H9 (cell line): ENCODE measurements at regions not wholly inside any gene's neighbourhood (a gene's known extent, or its start where the extent isn't known, plus 50 kb on each side); places are given as distances from the start of the nearest gene placed in this dataset.

ENCODE experiments used
- DNase-seq: peaks from one replicate; pipeline ENCODE4 v3.0.0-alpha.2; 2017
- H2AFZ ChIP-seq: one replicate; pipeline ENCODE4 v1.6.1; 2013; ENCODE audit warnings: mild to moderate bottlenecking, low read length, control low read depth, moderate library complexity
- H2AK5ac ChIP-seq: 2 replicates; pipeline ENCODE4 v1.6.1; 2013; ENCODE audit warnings: low read length, control low read depth, mixed read lengths; ENCODE audit not compliant: insufficient read length
- H2BK120ac ChIP-seq: one replicate; pipeline ENCODE4 v1.6.1; 2013; ENCODE audit warnings: low read depth, mild to moderate bottlenecking, low read length, control low read depth, inconsistent platforms; ENCODE audit not compliant: poor library complexity, severe bottlenecking
- H2BK12ac ChIP-seq: 2 replicates; pipeline ENCODE4 v1.6.1; 2013; ENCODE audit warnings: low read length, control low read depth, mixed read lengths, low read depth; ENCODE audit not compliant: insufficient read length
- H2BK15ac ChIP-seq: 2 replicates; pipeline ENCODE4 v1.6.1; 2013; ENCODE audit warnings: low read depth, low read length, control low read depth
- H2BK20ac ChIP-seq: one replicate; pipeline ENCODE4 v1.6.1; 2013; ENCODE audit warnings: low read depth, mild to moderate bottlenecking, low read length, control low read depth, inconsistent platforms; ENCODE audit not compliant: poor library complexity, severe bottlenecking
- H2BK5ac ChIP-seq: 2 replicates; pipeline ENCODE4 v1.6.1; 2013; ENCODE audit warnings: low read length, control low read depth, mixed read lengths; ENCODE audit not compliant: insufficient read length
- H3K14ac ChIP-seq: 2 replicates; pipeline ENCODE4 v1.6.1; 2013; ENCODE audit warnings: low read length, control low read depth; ENCODE audit not compliant: insufficient read depth
- H3K18ac ChIP-seq: 2 replicates; pipeline ENCODE4 v1.6.1; 2013; ENCODE audit warnings: low read depth, mild to moderate bottlenecking, mixed read lengths, low read length, control low read depth; ENCODE audit not compliant: insufficient read length
- H3K23ac ChIP-seq: 2 replicates; pipeline ENCODE4 v1.6.1; 2013; ENCODE audit warnings: low read length, control low read depth, mixed read lengths, low read depth; ENCODE audit not compliant: insufficient read length
- H3K23me2 ChIP-seq: 2 replicates; pipeline ENCODE4 v1.6.1; 2013; ENCODE audit warnings: low read depth, mild to moderate bottlenecking, mixed read lengths, low read length, control low read depth; ENCODE audit not compliant: insufficient read length, poor library complexity, severe bottlenecking
- H3K27ac ChIP-seq: 2 replicates; pipeline ENCODE4 v1.5.1; 2013; ENCODE audit warnings: low read length, control low read depth, mixed read lengths, low read depth; ENCODE audit not compliant: insufficient read length
- H3K27me3 ChIP-seq: 2 replicates; pipeline ENCODE4 v1.6.1; 2013; ENCODE audit warnings: low read length, control low read depth, inconsistent platforms; ENCODE audit not compliant: insufficient read depth
- H3K4ac ChIP-seq: 2 replicates; pipeline ENCODE4 v1.6.1; 2013; ENCODE audit warnings: low read depth, mild to moderate bottlenecking, control low read depth, inconsistent platforms, low read length, moderate library complexity
- H3K4me1 ChIP-seq: 2 replicates; pipeline ENCODE4 v1.6.1; 2013; ENCODE audit warnings: low read length, control low read depth, inconsistent platforms; ENCODE audit not compliant: insufficient read depth
- H3K4me2 ChIP-seq: 2 replicates; pipeline ENCODE4 v1.6.1; 2013; ENCODE audit warnings: low read length, control low read depth, mixed read lengths; ENCODE audit not compliant: insufficient read length, insufficient read depth
- H3K56ac ChIP-seq: 2 replicates; pipeline ENCODE4 v1.6.1; 2013; ENCODE audit warnings: low read depth, mild to moderate bottlenecking, mixed read lengths, low read length, control low read depth; ENCODE audit not compliant: insufficient read length
- H3K79me1 ChIP-seq: 2 replicates; pipeline ENCODE4 v1.6.1; 2013; ENCODE audit warnings: low read depth, mild to moderate bottlenecking, moderate library complexity, low read length, control low read depth, inconsistent platforms; ENCODE audit not compliant: insufficient read depth, poor library complexity, severe bottlenecking
- H3K79me2 ChIP-seq: 2 replicates; pipeline ENCODE4 v1.6.1; 2013; ENCODE audit warnings: low read length, control low read depth, inconsistent platforms; ENCODE audit not compliant: insufficient read depth
- H3K9ac ChIP-seq: 2 replicates; pipeline ENCODE4 v1.6.1; 2013; ENCODE audit warnings: low read length, control low read depth, mixed read lengths; ENCODE audit not compliant: insufficient read length; ENCODE audit errors: extremely low read depth
- H3K9me3 ChIP-seq: one replicate; pipeline ENCODE4 v1.6.1; 2013; ENCODE audit warnings: low read depth, low read length, inconsistent platforms; ENCODE audit not compliant: control insufficient read depth
- H3T11ph ChIP-seq: one replicate; pipeline ENCODE4 v1.6.1; 2013; ENCODE audit warnings: mild to moderate bottlenecking, low read length, control low read depth, inconsistent platforms
- H4K20me1 ChIP-seq: one replicate; pipeline ENCODE4 v1.6.1; 2013; ENCODE audit not compliant: control insufficient read depth, insufficient read length, insufficient read depth
- H4K5ac ChIP-seq: 2 replicates; pipeline ENCODE4 v1.6.1; 2013; ENCODE audit warnings: low read depth, mild to moderate bottlenecking, mixed read lengths, low read length, control low read depth; ENCODE audit not compliant: insufficient read length
- H4K8ac ChIP-seq: replicated peaks from 2 replicates; pipeline ENCODE4 v1.6.1; 2013; ENCODE audit warnings: low read length, control low read depth, mixed read lengths, low read depth; ENCODE audit not compliant: insufficient read length
- H4K91ac ChIP-seq: 2 replicates; pipeline ENCODE4 v1.6.1; 2013; ENCODE audit warnings: low read depth, mild to moderate bottlenecking, moderate library complexity, mixed read lengths, low read length, control low read depth; ENCODE audit not compliant: insufficient read length
- H3K27ac Mint-ChIP-seq, 3 experiments: 2 replicates in 2 of 3; 3 replicates in 1 of 3; pipeline ENCODE4 v1.8.0; 2020 to 2021; ENCODE audit warnings: mixed read lengths in 3 of 3, mild to moderate bottlenecking in 1 of 3, moderate library complexity in 1 of 3
- H3K27me3 Mint-ChIP-seq: 2 replicates; pipeline ENCODE4 v1.8.0; 2021; ENCODE audit warnings: low read depth, mild to moderate bottlenecking, moderate library complexity, mixed read lengths
- H3K36me3 Mint-ChIP-seq, 3 experiments: 2 replicates in 2 of 3; 3 replicates in 1 of 3; pipeline ENCODE4 v1.8.0; 2020 to 2021; ENCODE audit warnings: low read depth in 3 of 3, mixed read lengths in 3 of 3; ENCODE audit not compliant: insufficient read depth in 1 of 3
- H3K4me1 Mint-ChIP-seq, 2 experiments: 2 replicates each; pipeline ENCODE4 v1.8.0; 2020; ENCODE audit warnings: mixed read lengths in 2 of 2
- H3K4me3 Mint-ChIP-seq, 2 experiments: 2 replicates in 1 of 2; 3 replicates in 1 of 2; pipeline ENCODE4 v1.8.0; 2020 to 2021; ENCODE audit warnings: mild to moderate bottlenecking in 2 of 2, mixed read lengths in 2 of 2, moderate library complexity in 1 of 2
- H3K9me3 Mint-ChIP-seq, 2 experiments: 2 replicates in 1 of 2; 3 replicates in 1 of 2; pipeline ENCODE4 v1.8.0; 2020; ENCODE audit warnings: mild to moderate bottlenecking in 2 of 2, mixed read lengths in 2 of 2, moderate library complexity in 1 of 2
- WGBS: extraction: QIAGEN DNeasy Blood & Tissue Kit; methylation state at CpG from one replicate; pipeline ENCODE4 v1.1.7; 2013; ENCODE audit warnings: missing lambda C conversion rate, low lambda C conversion rate, mixed read lengths; ENCODE audit not compliant: insufficient read length; ENCODE audit errors: extremely low coverage; 5-methylcytosine and 5-hydroxymethylcytosine counted together
- TF ChIP-seq, protein P1 (sequence below): fragments of 200-600 bp; sonication (generic); conservative IDR thresholded peaks from 3 replicates; pipeline ENCODE4 v1.8.0; 2021; ENCODE audit warnings: antibody characterized with exemption, mild to moderate bottlenecking

DNA sequence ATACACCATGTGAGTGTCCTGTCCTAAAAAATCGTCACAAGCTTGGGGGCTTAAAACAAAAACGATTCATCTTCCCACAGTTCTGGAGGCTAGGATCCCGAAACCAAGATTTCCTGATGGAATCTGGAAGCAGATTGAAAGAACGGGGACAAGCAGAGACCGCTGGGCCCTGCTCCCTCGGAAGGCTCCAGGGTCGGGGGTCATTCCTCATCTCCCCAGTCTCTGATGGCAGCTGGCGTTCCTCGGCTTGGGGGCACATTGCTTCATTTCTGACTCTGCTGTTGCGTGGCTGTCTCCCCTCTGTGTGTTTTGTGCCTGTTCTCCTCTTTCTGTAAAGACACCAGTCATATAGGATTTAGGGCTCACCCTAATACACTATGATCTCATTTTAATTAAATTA, 114.2 kb upstream of the TMPRSS2 start:
- H2BK20ac ChIP-seq, result no peak overlapping the region
- no peak overlapping the region for H2BK15ac ChIP-seq
- no peak overlapping the region for H3K4me2 ChIP-seq
- H3K27ac ChIP-seq, result no peak overlapping the region
- H3K79me1 ChIP-seq, result no peaks in the 10 kb centered on the region
- no peak overlapping the region for H3K23ac ChIP-seq
- Mint-ChIP-seq H3K27me3 (peaks cover 2% of the 10 kb centered on the region), H3K27ac (no peak overlapping the region), H3K4me1 (0 out of 4 replicates have a peak, but pooled peaks cover 0 to 2% of the 10 kb centered on the region in 2 experiments), H3K4me3 (no peak overlapping the region), H3K36me3 (peaks cover 0 to 2% (median 0%) of the 10 kb centered on the region in 3 experiments; a peak in 2 of 7 replicates), H3K9me3 (peaks cover 0 to 2% of the 10 kb centered on the region in 2 experiments; a peak in 3 of 5 replicates)
- H3K56ac ChIP-seq, result no peak overlapping the region
- H2BK5ac ChIP-seq, result no peak overlapping the region
- no peak overlapping the region for H3K4ac ChIP-seq
- DNase-seq, result no peak
- H3K27me3 ChIP-seq, result no peaks in the 10 kb centered on the region
- H3K9me3 ChIP-seq, result no peaks in the 10 kb centered on the region
- no peak overlapping the region for H4K8ac ChIP-seq
- no peak overlapping the region for H2BK12ac ChIP-seq
- H2BK120ac ChIP-seq, result no peak overlapping the region
- no peak overlapping the region for H3K9ac ChIP-seq
- H2AFZ ChIP-seq, result no peak overlapping the region
- H2AK5ac ChIP-seq, result no peak overlapping the region
- H4K5ac ChIP-seq, result no peak overlapping the region
- H4K91ac ChIP-seq, result no peak overlapping the region
- H4K20me1 ChIP-seq, result no peaks in the 10 kb centered on the region
- no peak overlapping the region for H3T11ph ChIP-seq
- no CpG with 5 or more reads among the region's 10 CpGs for WGBS
- no peak overlapping the region for H3K18ac ChIP-seq
- no peak overlapping the region for H3K14ac ChIP-seq
- TF ChIP-seq, protein P1, sequence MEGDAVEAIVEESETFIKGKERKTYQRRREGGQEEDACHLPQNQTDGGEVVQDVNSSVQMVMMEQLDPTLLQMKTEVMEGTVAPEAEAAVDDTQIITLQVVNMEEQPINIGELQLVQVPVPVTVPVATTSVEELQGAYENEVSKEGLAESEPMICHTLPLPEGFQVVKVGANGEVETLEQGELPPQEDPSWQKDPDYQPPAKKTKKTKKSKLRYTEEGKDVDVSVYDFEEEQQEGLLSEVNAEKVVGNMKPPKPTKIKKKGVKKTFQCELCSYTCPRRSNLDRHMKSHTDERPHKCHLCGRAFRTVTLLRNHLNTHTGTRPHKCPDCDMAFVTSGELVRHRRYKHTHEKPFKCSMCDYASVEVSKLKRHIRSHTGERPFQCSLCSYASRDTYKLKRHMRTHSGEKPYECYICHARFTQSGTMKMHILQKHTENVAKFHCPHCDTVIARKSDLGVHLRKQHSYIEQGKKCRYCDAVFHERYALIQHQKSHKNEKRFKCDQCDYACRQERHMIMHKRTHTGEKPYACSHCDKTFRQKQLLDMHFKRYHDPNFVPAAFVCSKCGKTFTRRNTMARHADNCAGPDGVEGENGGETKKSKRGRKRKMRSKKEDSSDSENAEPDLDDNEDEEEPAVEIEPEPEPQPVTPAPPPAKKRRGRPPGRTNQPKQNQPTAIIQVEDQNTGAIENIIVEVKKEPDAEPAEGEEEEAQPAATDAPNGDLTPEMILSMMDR, result no peak
- no peaks in the 10 kb centered on the region for H3K79me2 ChIP-seq
- no peaks in the 10 kb centered on the region for H3K23me2 ChIP-seq
- H3K4me1 ChIP-seq, result no peaks in the 10 kb centered on the region
